GM12891 (cell line): ENCODE measurements at regions not wholly inside any gene's neighbourhood (a gene's known extent, or its start where the extent isn't known, plus 50 kb on each side); places are given as distances from the start of the nearest gene placed in this dataset.

Experiments
- PAX5 ChIP-seq: IDR thresholded peaks from 2 replicates; pipeline ENCODE4 v1.6.1; 2011; ENCODE audit warnings: low read length, moderate library complexity, mild to moderate bottlenecking; ENCODE audit not compliant: insufficient read depth, severe bottlenecking
- POLR2A ChIP-seq: IDR thresholded peaks from 2 replicates; pipeline ENCODE4 v1.6.1; 2011; ENCODE audit warnings: low read depth, low read length, control low read depth
- POLR2AphosphoS5 ChIP-seq: IDR thresholded peaks from 2 replicates; pipeline ENCODE4 v1.6.1; 2011; ENCODE audit warnings: low read depth, low read length, control low read depth
- SPI1 ChIP-seq: IDR thresholded peaks from 2 replicates; pipeline ENCODE4 v1.6.1; 2011; ENCODE audit warnings: low read depth, low read length, control low read depth
- TAF1 ChIP-seq: IDR thresholded peaks from 2 replicates; pipeline ENCODE4 v1.6.1; 2011; ENCODE audit warnings: low read depth, low read length, control low read depth

DNA sequence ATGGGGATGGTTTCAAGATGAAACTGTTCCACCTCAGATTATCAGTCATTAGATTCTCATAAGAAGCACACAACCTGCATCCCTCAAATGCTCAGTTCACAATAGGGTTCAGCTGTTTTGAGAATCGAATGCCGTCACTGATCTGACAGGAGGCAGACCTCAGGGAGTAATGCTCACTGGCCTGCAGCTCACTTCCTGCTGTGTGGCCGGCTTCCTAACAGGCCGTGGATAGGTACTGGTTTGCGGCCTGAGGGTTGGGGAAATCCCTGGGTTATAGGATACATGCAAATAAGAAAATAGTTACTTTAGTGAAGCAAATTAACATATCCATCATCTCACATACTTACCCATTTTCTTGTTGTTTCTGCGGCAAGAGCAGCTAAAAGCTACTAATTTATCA is 160.4 kb downstream of the MAD2L1 start:
- TF ChIP-seq POLR2A, result no peak
- no peak for TF ChIP-seq POLR2AphosphoS5
- no peak for TF ChIP-seq TAF1
- TF ChIP-seq SPI1, result no peak
- no peak for TF ChIP-seq PAX5
